Fibroblast of lung (primary cell): ENCODE measurements at regions not wholly inside any gene's neighbourhood (a gene's known extent, or its start where the extent isn't known, plus 50 kb on each side); places are given as distances from the start of the nearest gene placed in this dataset.

Source experiments
- DNase-seq, 2 donors: peaks; one replicate each; pipeline versions ENCODE4 v3.0.0 to v3.0.0-alpha.2; 2010; ENCODE audit warnings: low read depth in 2 of 2
- H2AFZ ChIP-seq: 2 replicates; pipeline ENCODE4 v1.5.1; 2012; ENCODE audit warnings: low read length, control low read depth, inconsistent platforms
- H3K27ac ChIP-seq: 2 replicates; pipeline ENCODE4 v1.5.1; 2011; ENCODE audit warnings: low read length, control low read depth; ENCODE audit not compliant: insufficient read depth
- H3K27me3 ChIP-seq: 2 replicates; pipeline ENCODE4 v1.5.1; 2011; ENCODE audit warnings: mild to moderate bottlenecking, low read length; ENCODE audit not compliant: control insufficient read depth, insufficient read depth
- H3K36me3 ChIP-seq: 2 replicates; pipeline ENCODE4 v1.5.1; 2011; ENCODE audit warnings: low read length; ENCODE audit not compliant: control insufficient read depth, insufficient read depth
- H3K4me1 ChIP-seq: 2 replicates; pipeline ENCODE4 v1.5.1; 2011; ENCODE audit warnings: low read length; ENCODE audit not compliant: control insufficient read depth, insufficient read depth; ENCODE audit errors: extremely low read depth
- H3K4me2 ChIP-seq: 2 replicates; pipeline ENCODE4 v1.5.1; 2011; ENCODE audit warnings: low read length, control low read depth; ENCODE audit not compliant: insufficient read depth; ENCODE audit errors: extremely low read depth
- H3K4me3 ChIP-seq, 4 experiments: fragments of 200-600 bp in 1 of 4; sonication (generic) in 1 of 4; replicated peaks in 1 of 4; 2 replicates each; pipeline ENCODE4 v1.5.1; 2011 to 2016; ENCODE audit warnings: low read length in 4 of 4, low read depth in 3 of 4, mild to moderate bottlenecking in 3 of 4, control low read depth in 2 of 4, inconsistent platforms in 1 of 4, mixed read lengths in 1 of 4; ENCODE audit not compliant: insufficient read depth in 1 of 4; ENCODE audit errors: control extremely low read depth in 1 of 4
- H3K79me2 ChIP-seq: 2 replicates; pipeline ENCODE4 v1.5.1; 2012; ENCODE audit warnings: mild to moderate bottlenecking, low read length, inconsistent platforms; ENCODE audit not compliant: control insufficient read depth, insufficient read depth
- H3K9ac ChIP-seq: 2 replicates; pipeline ENCODE4 v1.5.1; 2011; ENCODE audit warnings: mild to moderate bottlenecking, low read length, control low read depth; ENCODE audit not compliant: insufficient read depth
- H3K9me3 ChIP-seq: 2 replicates; pipeline ENCODE4 v1.5.1; 2012; ENCODE audit warnings: low read depth, low read length; ENCODE audit not compliant: control insufficient read depth, insufficient read depth
- H4K20me1 ChIP-seq: 2 replicates; pipeline ENCODE4 v1.5.1; 2011; ENCODE audit warnings: low read length; ENCODE audit not compliant: control insufficient read depth, insufficient read depth; ENCODE audit errors: extremely low read depth
- CTCF ChIP-seq, 2 donors: IDR thresholded peaks in 1 of 2; conservative IDR thresholded peaks in 1 of 2; 1 replicate in 1 of 2; 2 replicates in 1 of 2; pipeline ENCODE4 v1.5.1; 2011 to 2012; ENCODE audit warnings: low read length in 2 of 2, control low read depth in 1 of 2, inconsistent platforms in 1 of 2, low read depth in 1 of 2, mild to moderate bottlenecking in 1 of 2
- EZH2 ChIP-seq: IDR thresholded peaks from 2 replicates; pipeline ENCODE4 v1.5.1; 2012; ENCODE audit warnings: low read length, control low read depth, mild to moderate bottlenecking; ENCODE audit errors: missing control alignments

GRCh38 chr4:161143375-161143774 is 1020.4 kb downstream of the FSTL5 start:
- H3K4me1 ChIP-seq, result no peaks in the 10 kb centered on the region
- no peak overlapping the region for H3K9ac ChIP-seq
- no peaks in the 10 kb centered on the region for H3K36me3 ChIP-seq
- H3K79me2 ChIP-seq, result no peaks in the 10 kb centered on the region
- TF ChIP-seq CTCF (conservative IDR thresholded peaks at IDR 0.05 in 1 of 2, IDR thresholded peaks at IDR 0.05 in 1 of 2; ENCODE audit: low read depth in 1 of 2, low read length in 2 of 2) (no peak), EZH2 (no peak)
- H4K20me1 ChIP-seq, result no peaks in the 10 kb centered on the region
- H3K27me3 ChIP-seq, result no peaks in the 10 kb centered on the region
- no peak for DNase-seq
- no peak overlapping the region for H3K27ac ChIP-seq
- H3K4me3 ChIP-seq, result no peak overlapping the region
- no peak overlapping the region for H2AFZ ChIP-seq
- H3K4me2 ChIP-seq, result no peak overlapping the region
- no peaks in the 10 kb centered on the region for H3K9me3 ChIP-seq

GRCh38 chr4:161134795-161135194 is 1029.0 kb downstream of the FSTL5 start:
- H3K9me3 ChIP-seq, result no peaks in the 10 kb centered on the region
- no peaks in the 10 kb centered on the region for H3K4me1 ChIP-seq
- H3K27ac ChIP-seq, result no peak overlapping the region
- no peaks in the 10 kb centered on the region for H4K20me1 ChIP-seq
- H3K4me2 ChIP-seq, result no peak overlapping the region
- no peak overlapping the region for H3K4me3 ChIP-seq
- H3K79me2 ChIP-seq, result no peaks in the 10 kb centered on the region
- TF ChIP-seq CTCF (conservative IDR thresholded peaks at IDR 0.05 in 1 of 2, IDR thresholded peaks at IDR 0.05 in 1 of 2; ENCODE audit: low read depth in 1 of 2, low read length in 2 of 2), result no peak
- TF ChIP-seq EZH2, result no peak
- no peak overlapping the region for H2AFZ ChIP-seq
- no peak overlapping the region for H3K9ac ChIP-seq
- H3K36me3 ChIP-seq, result no peaks in the 10 kb centered on the region
- H3K27me3 ChIP-seq, result no peaks in the 10 kb centered on the region
- DNase-seq, result no peak

- Histone ChIP-seq H3K9ac (no peak overlapping the region), H3K27me3 (no peaks in the 10 kb centered on the region), H3K4me2 (no peak overlapping the region), H3K36me3 (no peaks in the 10 kb centered on the region), H3K79me2 (no peaks in the 10 kb centered on the region), H3K4me1 (no peaks in the 10 kb centered on the region), H3K27ac (no peak overlapping the region), H2AFZ (no peak overlapping the region), H3K4me3 (no peak overlapping the region), H4K20me1 (no peaks in the 10 kb centered on the region), H3K9me3 (no peaks in the 10 kb centered on the region)
- no peak for TF ChIP-seq CTCF (conservative IDR thresholded peaks at IDR 0.05 in 1 of 2, IDR thresholded peaks at IDR 0.05 in 1 of 2; ENCODE audit: low read depth in 1 of 2, low read length in 2 of 2)
- no peak for TF ChIP-seq EZH2
- DNase-seq, result no peak
These were observed 1030.1 kb downstream of the FSTL5 start for GRCh38 chr4:161133586-161134276.
